Ovary (tissue), 7 donors: ENCODE measurements at regions not wholly inside any gene's neighbourhood (a gene's known extent, or its start where the extent isn't known, plus 50 kb on each side); places are given as distances from the start of the nearest gene placed in this dataset.

ENCODE experiments used
- DNase-seq, 5 donors: peaks; one replicate each; pipeline ENCODE4 v3.0.0-alpha.2; 2019 to 2020
- H3K27ac ChIP-seq, 2 donors: fragments of 200-600 bp; one replicate each; pipeline versions ENCODE4 v1.5.1 to v1.8.0; 2019 to 2022
- H3K27me3 ChIP-seq: fragments of 200-600 bp; one replicate; pipeline ENCODE4 v1.8.0; 2022
- H3K36me3 ChIP-seq: fragments of 200-600 bp; sonication (generic); one replicate; pipeline ENCODE4 v1.5.1; 2019
- H3K4me1 ChIP-seq: one replicate; pipeline ENCODE4 v1.8.1; 2013; ENCODE audit warnings: mild to moderate bottlenecking, moderate library complexity; ENCODE audit not compliant: insufficient read depth
- H3K4me3 ChIP-seq: fragments of 200-600 bp; sonication (generic); one replicate; pipeline ENCODE4 v1.5.1; 2017
- H3K9me3 ChIP-seq, 2 donors: fragments of 200-600 bp in 1 of 2; sonication (generic) in 1 of 2; one replicate each; pipeline versions ENCODE4 v1.5.1 to v1.8.1; 2013 to 2019; ENCODE audit warnings: mild to moderate bottlenecking in 1 of 2, moderate library complexity in 1 of 2
- CTCF ChIP-seq, 3 donors: fragments of 450-650 bp in 2 of 3; fragments of 200-600 bp in 1 of 3; IDR thresholded peaks; one replicate each; pipeline versions ENCODE4 v1.5.1 to v1.8.0; 2016 to 2022; ENCODE audit warnings: antibody characterized with exemption in 3 of 3, mild to moderate bottlenecking in 1 of 3
- EP300 ChIP-seq: sonication (generic); formaldehyde crosslinking; IDR thresholded peaks from one replicate; pipeline ENCODE4 v1.6.1; 2017; ENCODE audit warnings: antibody characterized with exemption
- POLR2A ChIP-seq: fragments of 450-650 bp; IDR thresholded peaks from one replicate; pipeline ENCODE4 v1.6.1; 2017; ENCODE audit warnings: antibody characterized with exemption, mild to moderate bottlenecking, moderate library complexity
- WGBS, 3 donors: extraction: QIAGEN DNeasy Blood & Tissue Kit in 1 of 3; methylation state at CpG; one replicate each; pipeline versions ENCODE4 v1.1.5 to v1.1.7; 2013 to 2017; 5-methylcytosine and 5-hydroxymethylcytosine counted together
- intact Hi-C, 4 donors: fragments of 100-400 bp; cut with DNase I; formaldehyde crosslinking; loops; one replicate each; pipeline versions ENCODE4 v1.11.0 to v1.15.1; 2022 to 2023
- donor health status: DM: no; HTN: no; CAD: no; lungs with moderate emphysema.
- donor health status: DM: no; HTN: no; CAD: no.
- donor health status: Bipolar disorder and iron deficiency.
- donor health status: DM: no; HTN: no; CAD: no.
- donor health status: DM: yes; HTN: yes; CAD: no.

- intact Hi-C loops = no loop called here
- H3K36me3 ChIP-seq = no peaks in the 10 kb centered on the region
- H3K27me3 ChIP-seq = no peaks in the 10 kb centered on the region
- H3K27ac ChIP-seq = no peak overlapping the region
- no peaks in the 10 kb centered on the region for H3K4me1 ChIP-seq
- DNase-seq = no peak
- no peak overlapping the region for H3K4me3 ChIP-seq
- no peaks in the 10 kb centered on the region for H3K9me3 ChIP-seq
- WGBS, 3 donors = 60 to 90% (median 69%) methylated on average over 1 of the region's 1 CpG
- no peak for TF ChIP-seq CTCF (IDR thresholded peaks at IDR 0.05)
These were observed 117.0 kb upstream of the FAM3C start for GRCh38 chr7:121513105-121513504.

GRCh38 chr7:121510858-121511482 is 114.9 kb upstream of the FAM3C start:
- Histone ChIP-seq H3K9me3 (no peaks in the 10 kb centered on the region), H3K27me3 (no peaks in the 10 kb centered on the region), H3K4me1 (no peaks in the 10 kb centered on the region), H3K4me3 (no peak overlapping the region), H3K36me3 (no peaks in the 10 kb centered on the region), H3K27ac (no peak overlapping the region)
- no peak for DNase-seq
- 89 to 95% (median 94%) methylated on average over 5 of the region's 5 CpGs for WGBS, 3 donors
- intact Hi-C loops = no loop called here
- no peak for TF ChIP-seq EP300
- no peak for TF ChIP-seq POLR2A
- TF ChIP-seq CTCF (IDR thresholded peaks at IDR 0.05) = no peak

GRCh38 chr7:121510302-121510701 is 114.2 kb upstream of the FAM3C start:
- WGBS, 3 donors = 94 to 96% (median 95%) methylated on average over 2 of the region's 2 CpGs
- no peak for DNase-seq

GRCh38 chr7:121505540-121506182 is 109.6 kb upstream of the FAM3C start:
- 72 to 98% (median 77%) methylated on average over 6 of the region's 6 CpGs for WGBS, 3 donors
- no peak for DNase-seq
- H3K4me3 ChIP-seq = no peak overlapping the region
- no peaks in the 10 kb centered on the region for H3K4me1 ChIP-seq
- no peak overlapping the region for H3K27ac ChIP-seq
- no peak for TF ChIP-seq POLR2A
- TF ChIP-seq CTCF (IDR thresholded peaks at IDR 0.05) = no peak
- no peak for TF ChIP-seq EP300
- H3K27me3 ChIP-seq = no peaks in the 10 kb centered on the region
- no peaks in the 10 kb centered on the region for H3K9me3 ChIP-seq
- no peaks in the 10 kb centered on the region for H3K36me3 ChIP-seq
- intact Hi-C loops = no loop called here

More at GRCh38 chr7:121510302-121510701, 114.2 kb upstream of the FAM3C start:
- H3K27ac ChIP-seq = no peak overlapping the region
- no peak overlapping the region for H3K4me3 ChIP-seq
- H3K36me3 ChIP-seq = no peaks in the 10 kb centered on the region
- no peak for TF ChIP-seq POLR2A
- no peak for TF ChIP-seq EP300
- no peak for TF ChIP-seq CTCF (IDR thresholded peaks at IDR 0.05)
- intact Hi-C loops = no loop called here
- H3K27me3 ChIP-seq = no peaks in the 10 kb centered on the region
- H3K4me1 ChIP-seq = no peaks in the 10 kb centered on the region
- H3K9me3 ChIP-seq = no peaks in the 10 kb centered on the region
